ENCODE measurements at regions not wholly inside any gene's neighbourhood (a gene's known extent, or its start where the extent isn't known, plus 50 kb on each side); places are given as distances from the start of the nearest gene placed in this dataset.
"Not testable (repeated sequence)": the region's sequence is repeated elsewhere in the genome, so short reads cannot be mapped to it uniquely, and the experiment has no call there.

DNA sequence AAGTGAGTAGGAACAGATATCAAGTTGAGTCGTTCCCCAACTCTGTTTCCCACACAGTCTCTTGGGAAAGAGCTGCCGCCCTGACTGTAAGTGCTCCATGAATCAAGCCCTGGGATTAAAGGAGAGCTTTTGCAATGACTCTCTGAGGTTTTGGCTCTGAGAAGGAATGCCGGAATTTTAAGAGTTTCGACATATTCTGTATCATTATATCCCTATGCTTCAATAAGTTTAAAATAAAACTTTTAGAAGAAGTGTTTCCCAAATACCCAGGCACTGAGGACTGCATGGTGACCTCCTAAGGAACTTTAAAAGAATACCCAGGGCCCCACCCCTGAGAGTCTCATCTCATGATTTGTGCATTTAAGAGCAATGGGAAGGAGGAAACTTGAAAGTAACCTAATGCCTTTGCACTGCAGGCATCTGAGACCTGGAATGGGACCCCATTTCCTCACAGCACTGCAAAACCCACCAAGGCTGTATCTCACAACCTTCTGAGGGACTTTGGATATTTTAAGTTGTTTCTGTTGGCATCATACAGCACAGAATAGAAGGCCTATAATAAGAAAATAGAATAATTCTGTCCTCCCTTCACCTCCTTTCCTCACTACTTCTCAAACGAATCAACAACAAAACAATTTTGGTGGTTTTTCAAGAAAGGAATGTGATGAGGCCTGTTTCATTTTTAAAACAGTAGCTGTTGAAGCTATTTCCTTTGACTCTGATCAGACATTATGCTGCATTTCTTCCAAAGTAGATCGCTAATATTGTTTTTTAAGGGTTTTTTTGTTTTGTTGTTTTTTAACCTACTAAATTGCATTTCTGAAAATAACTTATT, 121.2 kb downstream of the GASK1B start:
- DNase-seq (ENCODE audit: low read depth, low spot score) = no peak

DNA sequence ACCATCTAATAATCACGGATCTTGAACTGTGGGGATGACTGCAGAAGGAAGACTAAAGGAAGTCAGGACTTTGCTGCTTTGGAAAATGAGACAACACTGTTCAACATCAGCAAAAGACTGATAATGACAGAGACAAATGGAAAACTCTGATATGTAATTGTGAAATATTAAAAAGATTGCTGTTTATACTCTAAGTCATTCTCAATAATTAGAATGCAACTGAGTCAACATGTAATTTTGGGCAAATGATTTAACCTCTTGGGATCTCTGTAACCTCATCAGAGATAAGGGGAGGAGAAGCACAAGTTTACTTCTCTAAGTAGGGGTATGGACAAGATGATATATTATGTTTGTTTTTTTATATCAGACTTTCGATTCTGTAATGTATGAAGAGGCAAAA, 121.9 kb downstream of the GASK1B start:
- no peak for DNase-seq (ENCODE audit: low read depth, low spot score)

DNA sequence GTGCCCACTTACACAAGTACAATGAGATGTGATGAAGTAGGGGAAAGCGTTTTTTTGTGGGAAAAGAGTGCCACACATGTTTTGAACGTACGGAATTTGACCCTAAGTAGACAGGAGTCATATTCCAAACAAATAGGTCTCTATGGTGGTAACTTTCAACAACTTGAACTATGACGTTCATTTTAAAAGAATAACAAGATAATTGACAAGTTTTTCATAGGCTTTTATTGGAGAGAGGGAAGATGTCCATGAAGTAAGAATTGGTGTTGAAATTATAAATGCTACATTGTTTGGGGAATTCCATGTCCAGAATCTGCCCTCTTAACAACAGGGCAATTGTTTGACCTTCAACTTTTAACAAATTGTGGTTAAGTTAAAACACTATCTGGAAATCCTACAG, 126.5 kb downstream of the GASK1B start:
- DNase-seq (ENCODE audit: low read depth, low spot score) = no peak

DNA sequence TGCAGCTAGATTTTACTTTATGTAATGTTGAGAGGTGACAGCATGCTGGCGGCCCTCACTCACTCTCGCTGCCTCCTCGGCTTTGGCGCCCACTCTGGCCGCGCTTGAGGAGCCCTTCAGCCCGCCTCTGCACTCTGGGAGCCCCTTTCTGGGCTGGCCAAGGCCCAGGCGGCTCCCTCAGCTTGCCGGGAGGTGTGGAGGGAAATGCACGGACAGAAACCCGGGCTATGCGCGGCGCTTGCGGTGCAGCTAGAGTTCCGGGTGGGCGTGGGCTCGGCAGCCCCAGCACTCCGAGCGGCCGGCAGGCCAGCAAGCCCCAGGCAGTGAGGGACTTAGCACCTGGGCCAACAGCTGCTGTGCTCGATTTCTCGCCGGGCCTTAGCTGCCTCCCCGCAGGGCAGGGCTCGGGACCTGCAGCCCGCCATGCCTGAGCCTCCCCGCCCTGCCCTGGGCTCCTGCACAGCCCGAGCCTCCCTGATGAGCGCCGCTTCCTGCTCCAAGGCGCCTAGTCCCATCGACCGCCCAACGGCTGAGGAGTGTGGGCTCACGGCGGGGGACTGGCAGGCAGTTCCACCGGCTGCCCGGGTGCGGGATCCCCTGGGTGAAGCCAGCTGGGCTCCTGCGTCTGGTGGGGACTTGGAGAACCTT, 128.7 kb downstream of the GASK1B start:
- no peak for DNase-seq (ENCODE audit: low read depth, low spot score)

DNA sequence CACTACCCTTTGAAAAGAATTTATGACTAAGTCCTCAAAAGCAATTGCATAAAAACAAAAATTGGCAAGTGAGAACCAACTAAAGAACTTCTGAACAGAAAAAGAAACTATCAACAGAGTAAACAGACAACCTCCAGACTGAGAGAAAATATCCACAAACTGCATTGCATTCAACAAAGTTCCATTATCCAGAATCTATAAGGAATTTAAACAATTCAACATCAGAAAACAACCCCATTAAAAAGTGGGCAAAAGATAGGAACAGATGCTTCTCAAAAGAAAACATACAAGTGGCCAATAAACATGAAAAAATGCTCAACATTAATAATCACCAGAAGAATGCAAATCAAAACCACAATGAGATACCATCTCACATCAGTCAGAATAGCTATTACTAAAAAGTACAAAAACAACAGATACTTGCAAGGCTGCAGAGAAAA, 130.2 kb downstream of the GASK1B start:
- no peak for DNase-seq (ENCODE audit: low read depth, low spot score)

DNA sequence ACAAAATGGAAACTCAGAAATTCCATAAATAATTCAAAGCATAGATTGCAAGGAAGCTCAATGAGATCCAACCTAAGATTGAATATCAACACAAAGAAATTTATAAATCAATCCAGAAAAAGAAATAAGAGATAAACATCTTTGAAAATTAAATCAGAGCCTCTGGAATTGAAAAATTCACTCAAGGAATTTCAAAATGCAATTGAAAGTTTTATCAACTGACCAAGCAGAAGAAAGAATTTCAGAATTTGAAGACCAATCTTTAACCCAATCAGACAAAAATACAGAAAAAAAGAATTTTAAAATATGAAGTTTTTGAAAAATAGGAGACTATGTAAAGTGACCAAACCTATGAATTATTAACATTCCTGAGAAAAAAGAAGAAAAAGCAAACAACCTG, 134.1 kb downstream of the GASK1B start:
- no peak for DNase-seq (ENCODE audit: low read depth, low spot score)

DNA sequence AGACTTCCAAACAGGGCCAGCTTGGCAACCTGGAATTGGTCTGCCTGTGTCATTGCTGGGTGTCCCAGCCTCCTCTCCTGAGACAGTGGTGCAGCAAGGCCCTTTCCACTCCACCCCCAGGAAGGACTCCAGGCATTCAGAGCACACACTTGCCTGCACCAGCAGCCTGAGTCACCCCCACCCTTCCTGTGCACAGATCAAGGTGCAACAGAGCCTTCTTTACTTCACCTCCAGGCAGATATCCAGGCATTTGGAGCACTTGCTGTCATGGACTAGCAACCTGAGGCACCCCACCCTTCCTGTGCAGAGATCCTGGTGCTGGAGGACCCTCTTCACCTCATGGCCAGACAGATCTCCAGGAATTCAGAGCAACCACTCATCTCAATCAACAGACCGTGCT, 135.8 kb downstream of the GASK1B start:
- DNase-seq (ENCODE audit: low read depth, low spot score) = no peak

DNA sequence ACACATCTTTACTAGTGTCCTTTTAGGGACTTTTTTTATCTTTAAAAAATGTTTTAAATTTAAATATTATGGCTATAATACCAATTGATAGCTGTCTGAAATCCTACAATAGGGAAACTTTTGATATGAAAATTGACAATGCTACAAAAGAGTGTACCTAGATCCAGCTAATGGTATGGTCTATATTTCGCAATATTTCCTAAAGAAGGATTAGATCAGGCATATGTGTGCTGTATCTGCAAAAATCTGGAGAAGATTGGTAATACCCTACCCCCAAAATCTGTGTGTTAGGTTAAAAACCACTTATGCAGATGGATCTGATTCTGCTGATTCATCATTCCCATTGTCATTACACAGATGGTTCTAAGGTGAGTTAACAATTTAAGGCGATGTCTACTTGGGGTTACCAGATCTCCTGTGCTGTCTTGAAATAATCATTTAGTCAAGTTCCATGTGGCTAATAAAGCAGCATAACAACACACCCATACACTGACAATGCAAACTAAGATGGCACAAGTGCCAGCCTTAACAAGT, 137.1 kb downstream of the GASK1B start:
- DNase-seq (ENCODE audit: low read depth, low spot score) = no peak

DNA sequence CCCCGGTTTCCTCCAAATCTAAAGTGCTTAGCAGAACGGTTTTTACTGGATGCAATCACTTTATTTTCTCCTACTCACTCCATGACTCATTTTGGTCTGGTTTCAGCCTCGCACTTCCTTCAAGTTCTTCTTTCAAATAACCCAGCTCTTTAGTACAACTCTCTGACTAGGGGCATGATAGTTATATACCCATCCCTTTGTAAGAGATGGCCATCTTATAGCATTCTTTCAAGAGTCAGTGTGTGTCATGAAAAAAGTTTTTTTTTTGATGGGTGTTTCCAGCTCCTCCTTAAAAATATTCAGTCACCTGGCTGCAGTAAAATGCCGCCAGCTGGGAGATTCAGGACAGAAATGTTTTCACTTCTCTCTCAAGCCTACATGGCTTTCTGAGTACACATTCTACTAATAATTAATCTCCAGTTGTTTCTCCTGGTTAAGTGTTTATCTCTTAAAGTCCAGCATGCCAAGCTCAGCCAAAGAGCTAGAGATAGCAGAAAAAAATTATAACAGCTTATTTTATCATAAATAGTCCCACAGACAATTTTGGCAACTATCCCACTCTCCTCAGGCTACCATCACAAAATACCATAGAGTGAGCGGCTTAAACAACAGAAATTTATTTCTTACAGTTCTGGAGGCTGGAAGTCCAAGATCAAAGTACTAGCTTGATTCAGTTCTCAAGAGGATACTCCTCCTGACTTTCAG, 139.3 kb downstream of the GASK1B start:
- DNase-seq (ENCODE audit: low read depth, low spot score) = no peak

DNA sequence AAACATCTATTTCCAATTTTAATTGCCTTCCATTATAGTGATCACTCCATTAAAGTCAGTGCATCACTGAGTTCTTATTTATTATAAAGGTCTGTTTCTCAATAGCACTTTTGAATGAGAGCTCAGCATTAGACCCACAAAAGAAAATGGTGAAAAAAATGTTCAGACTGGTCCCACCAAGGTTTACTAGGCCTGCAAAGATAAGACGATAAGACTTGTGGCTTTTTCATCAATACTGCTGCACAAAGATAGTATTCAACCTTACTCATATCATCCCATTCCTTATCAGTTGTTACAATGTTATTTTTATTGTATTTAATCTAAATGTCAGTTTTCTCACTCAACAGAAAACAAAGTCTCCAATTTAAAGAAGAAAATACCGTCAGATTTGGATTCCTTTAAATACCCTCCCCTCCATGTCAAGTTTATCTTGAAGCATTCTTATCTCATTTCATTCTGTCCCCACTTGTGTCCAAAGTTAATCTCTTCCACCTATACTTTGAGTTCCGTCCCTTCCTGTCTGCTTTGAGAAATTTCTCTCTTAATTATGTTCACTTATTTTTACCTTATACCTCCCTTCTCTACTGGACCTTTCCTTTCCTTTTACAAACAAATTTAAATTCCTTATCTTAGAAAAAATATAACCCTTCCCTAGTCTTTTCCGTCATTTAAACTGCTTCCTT, 140.0 kb downstream of the GASK1B start:
- no peak for DNase-seq (ENCODE audit: low read depth, low spot score)

DNA sequence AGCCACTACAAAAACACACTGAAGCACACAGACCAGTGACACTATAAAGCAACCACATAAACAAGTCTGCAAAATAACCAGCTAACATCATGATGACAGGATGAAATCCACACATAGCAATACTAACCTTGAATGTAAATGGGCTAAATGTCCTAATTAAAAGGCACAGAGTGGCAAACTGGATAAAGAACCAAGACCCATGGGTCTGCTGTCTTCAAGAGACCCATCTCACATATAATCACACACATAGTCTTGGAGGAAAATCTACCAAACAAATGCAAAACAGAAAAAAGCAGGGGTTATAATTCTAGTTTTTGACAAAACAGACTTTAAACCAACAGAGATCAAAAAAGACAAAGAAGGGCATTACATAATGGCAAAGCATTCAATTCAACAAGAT, 144.4 kb downstream of the GASK1B start:
- not testable (repeated sequence) for DNase-seq (ENCODE audit: low read depth, low spot score)

DNA sequence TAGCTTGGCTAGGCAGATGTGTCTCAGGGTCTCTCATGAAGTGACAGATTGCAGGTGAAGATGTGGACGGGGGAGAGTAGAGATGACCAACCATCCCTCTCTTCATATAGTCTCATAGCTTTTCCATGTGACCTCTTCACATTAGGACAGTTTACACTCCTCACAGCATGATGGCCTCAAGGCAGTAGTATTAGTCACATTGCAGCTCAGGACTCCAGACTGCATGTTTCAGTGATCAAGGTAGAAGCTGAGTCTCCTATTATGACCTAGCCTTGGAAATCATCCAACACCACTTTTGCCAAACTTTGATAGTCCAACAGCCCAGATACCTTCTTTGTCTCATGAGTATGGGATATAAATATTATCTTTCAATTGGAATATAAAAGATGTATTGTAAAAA, 147.7 kb downstream of the GASK1B start:
- no peak for DNase-seq (ENCODE audit: low read depth, low spot score)

DNA sequence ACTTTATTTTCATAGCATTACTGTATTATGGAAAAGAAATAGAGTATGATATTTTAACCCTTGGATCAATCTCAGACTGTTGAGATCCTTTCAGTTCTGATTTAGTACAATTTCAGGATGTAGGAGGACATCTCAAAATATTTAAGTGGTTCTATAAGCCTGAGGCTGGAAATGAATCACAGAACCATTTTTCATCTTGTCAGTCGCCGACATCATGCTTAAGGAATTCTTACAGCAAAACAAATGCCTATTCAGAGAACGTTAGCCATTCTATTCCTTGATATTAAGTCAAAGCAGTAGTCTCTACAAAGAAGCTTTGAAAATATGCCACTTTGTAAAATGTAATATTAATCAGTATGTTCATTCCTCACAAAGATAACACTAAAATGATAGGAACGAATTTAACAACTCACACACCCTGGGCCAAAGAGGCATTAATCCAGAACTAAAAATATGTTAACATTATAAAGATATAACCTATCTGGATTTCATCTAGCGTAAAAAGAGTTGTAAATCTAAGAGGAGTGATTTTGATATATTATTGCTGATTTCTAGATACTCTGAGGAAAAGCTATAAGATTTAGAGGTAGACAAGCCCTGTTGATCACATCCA, 152.0 kb downstream of the GASK1B start:
- no peak for DNase-seq (ENCODE audit: low read depth, low spot score)

DNA sequence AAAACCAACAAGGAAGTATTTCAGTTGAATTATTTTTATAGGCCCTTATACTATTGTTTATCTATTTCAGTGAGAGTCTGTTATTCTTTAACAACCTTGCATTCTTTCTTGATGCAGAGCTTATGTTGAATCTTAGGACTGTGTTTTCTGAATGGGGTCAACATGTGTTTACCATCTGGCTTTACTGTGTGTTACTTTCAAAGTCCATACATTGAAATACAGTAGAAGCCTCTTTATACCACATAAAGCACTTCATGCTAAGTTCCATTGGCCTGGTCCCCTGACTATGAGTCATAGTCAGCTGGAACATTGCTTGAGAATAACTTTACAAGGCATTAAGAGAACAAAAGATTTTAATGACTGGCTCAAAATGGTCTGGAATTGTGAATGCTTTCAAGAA, 152.6 kb downstream of the GASK1B start:
- no peak for DNase-seq (ENCODE audit: low read depth, low spot score)

DNA sequence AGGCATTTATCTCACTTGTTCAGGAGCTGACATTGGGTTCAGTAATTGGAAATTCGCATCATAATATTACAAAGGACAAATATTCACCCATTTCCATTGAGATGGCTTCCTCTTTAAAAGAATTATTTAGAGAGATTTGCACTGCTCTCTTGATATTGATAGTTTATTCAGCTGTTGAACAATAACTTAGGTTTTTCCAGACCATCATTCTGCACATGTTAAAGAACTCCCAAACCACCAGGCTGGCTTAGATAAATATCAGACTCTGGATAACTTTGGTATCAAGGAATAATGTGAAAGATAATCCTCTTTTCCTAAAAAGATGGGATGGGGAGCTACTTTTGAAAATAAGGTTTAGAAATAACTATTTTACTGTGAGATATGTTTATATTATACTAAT, 154.0 kb downstream of the GASK1B start:
- no peak for DNase-seq (ENCODE audit: low read depth, low spot score)

DNA sequence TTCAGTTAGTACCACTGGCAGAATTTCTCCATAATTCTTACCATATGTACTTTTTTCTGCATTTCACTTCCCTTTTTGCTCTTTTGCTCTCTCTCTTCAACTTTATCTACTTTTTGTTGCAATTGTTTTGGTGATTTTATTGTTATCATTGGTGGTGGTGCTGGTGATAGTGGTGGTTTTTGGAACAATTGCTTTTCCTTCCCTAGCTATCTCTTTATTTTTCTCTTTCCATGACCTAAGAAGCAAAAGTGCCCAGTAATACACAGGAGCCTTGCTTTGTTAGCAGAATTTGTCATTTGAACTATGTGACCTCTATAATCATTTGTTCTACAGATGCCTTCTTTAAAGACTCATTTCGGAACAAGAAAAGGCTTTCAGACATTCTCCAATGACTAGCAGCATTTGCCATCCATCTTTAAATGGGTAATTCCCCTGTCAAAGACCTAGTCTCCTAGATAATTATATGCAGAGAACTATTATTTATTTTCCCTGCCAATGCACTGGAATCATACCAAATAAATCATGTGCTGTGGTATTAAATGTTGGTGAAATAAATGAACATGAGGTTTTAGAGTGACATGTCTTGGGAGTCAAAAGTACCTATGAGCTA, 154.5 kb downstream of the GASK1B start:
- no peak for DNase-seq (ENCODE audit: low read depth, low spot score)

DNA sequence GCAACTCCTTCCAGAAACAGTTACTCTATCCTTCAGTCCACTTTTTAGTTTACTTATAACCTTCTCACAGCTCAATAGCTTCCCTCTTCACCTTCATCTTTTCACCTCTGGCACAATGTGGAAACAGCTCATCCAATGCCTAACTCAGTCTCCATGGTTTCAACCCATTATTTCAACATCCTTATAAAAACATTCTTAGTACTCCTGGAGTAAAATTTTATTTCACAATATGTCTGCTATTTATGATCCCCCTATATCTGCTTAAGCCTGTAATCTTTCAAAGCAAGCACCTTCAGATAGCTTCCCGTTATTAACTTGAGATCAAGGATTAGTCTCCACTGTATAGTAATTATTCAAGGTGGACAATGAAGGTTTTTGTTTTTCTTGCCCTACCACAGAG, 156.3 kb downstream of the GASK1B start:
- DNase-seq (ENCODE audit: low read depth, low spot score) = no peak

DNA sequence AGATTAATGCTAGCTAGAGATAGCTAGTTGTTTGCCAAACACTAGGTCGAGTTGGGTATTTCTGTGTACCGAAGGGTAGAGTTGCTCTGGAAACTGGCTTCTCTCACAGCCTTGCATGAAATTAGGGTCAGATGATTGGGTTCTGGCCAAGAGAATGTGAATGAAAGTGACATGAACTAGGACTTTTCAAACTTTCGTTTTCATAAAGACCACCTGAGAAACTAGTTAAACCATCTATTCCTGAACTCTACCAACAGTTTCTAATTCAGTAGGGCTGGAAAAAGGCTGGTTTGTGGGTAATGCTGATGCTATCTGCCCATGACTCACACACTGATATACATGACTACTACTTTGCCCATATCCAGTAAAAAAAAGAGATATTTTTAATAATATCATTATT, 157.6 kb downstream of the GASK1B start:
- no peak for DNase-seq (ENCODE audit: low read depth, low spot score)

DNA sequence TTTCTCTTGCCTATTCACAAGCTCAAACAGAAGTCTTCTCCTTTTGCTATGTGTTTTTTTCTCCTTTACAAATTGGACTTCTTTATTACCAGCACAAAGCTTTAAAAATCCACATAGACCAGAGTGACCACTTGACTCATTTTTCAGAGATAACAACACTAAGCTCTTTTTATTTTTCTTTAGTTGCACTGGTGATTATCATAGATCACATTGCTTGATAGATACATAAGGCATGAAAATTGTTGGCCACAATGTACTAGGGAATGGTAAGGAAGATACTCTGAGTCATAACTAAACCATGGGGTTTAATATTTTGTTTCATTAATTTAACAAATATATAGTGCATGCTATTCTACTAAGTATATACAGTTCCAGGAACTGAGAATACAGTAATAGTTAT, 159.0 kb downstream of the GASK1B start:
- DNase-seq (ENCODE audit: low read depth, low spot score) = no peak

DNA sequence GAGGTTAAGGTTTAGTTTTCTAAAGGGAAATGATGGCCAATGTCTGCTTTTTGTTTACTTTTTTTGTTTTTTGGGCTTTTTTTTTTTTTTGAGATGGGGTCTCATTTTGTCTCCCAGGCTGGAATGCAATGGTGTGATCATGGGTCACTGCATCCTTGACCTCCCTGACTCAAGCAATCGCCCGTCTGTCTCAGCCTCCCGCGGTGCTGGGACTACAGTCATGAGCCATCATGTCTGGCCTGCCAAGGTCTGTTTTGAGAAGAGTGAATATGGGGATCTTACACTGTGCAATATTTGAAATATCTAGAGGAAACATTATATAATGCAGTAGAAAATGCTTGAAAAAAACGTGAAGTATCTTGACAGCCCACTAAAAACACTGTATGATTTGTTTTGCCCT, 162.5 kb downstream of the GASK1B start:
- no peak for DNase-seq (ENCODE audit: low read depth, low spot score)

Measured in iPS DF 19.7 (cell line).